HCT116 (cell line): ENCODE measurements at regions not wholly inside any gene's neighbourhood (a gene's known extent, or its start where the extent isn't known, plus 50 kb on each side); places are given as distances from the start of the nearest gene placed in this dataset.
"Not testable (repeated sequence)": the region's sequence is repeated elsewhere in the genome, so short reads cannot be mapped to it uniquely, and the experiment has no call there.

Source experiments
- ATAC-seq: fragments of 200-7000 bp; cut with Tn5 transposase; 2 replicates; pipeline ENCODE4 v1.9.1; 2020; ENCODE audit warnings: mild to moderate bottlenecking, moderate library complexity
- BruUV-seq: library from RNA; stranded (reverse); fragments of 400-500 nt; replicated peaks from 2 replicates; lab custom pipeline; 2021; lab: Mats Ljungman, UMichigan
- CTCF ChIA-PET: fragments of 300-600 bp; sonication (Branson Sonifier 250); formaldehyde crosslinking; loops from one replicate; lab custom pipeline; 2021; ENCODE audit warnings: antibody characterized with exemption; lab: Charles Lee
- POLR2A ChIA-PET: fragments of 300-600, 350-600 bp; sonication (Branson Sonifier 250); formaldehyde crosslinking; loops from one replicate; lab custom pipeline; 2021; ENCODE audit warnings: antibody characterized with exemption; lab: Charles Lee
- RAD21 ChIA-PET, 2 experiments: fragments of 300-600 bp; sonication (Branson Sonifier 250); formaldehyde crosslinking; loops; one replicate each; lab custom pipeline; 2023; ENCODE audit warnings: low total read pairs in 2 of 2; ENCODE audit not compliant: uncharacterized antibody in 2 of 2, unreplicated experiment in 2 of 2, low non-redundant PET in 1 of 2; lab: Charles Lee
- DNase-seq: peaks from one replicate; pipeline ENCODE4 v3.0.0-alpha.2; 2010; ENCODE audit warnings: low read depth, low spot score
- H2AFZ ChIP-seq: fragments of 200-600 bp; shearing (Covaris generic), sonication (generic); 2 replicates; pipeline ENCODE4 v1.6.1; 2017; ENCODE audit warnings: low read depth, mixed run types, mixed read lengths, antibody characterized with exemption, low read length; ENCODE audit not compliant: poor library complexity, severe bottlenecking
- H3K27ac ChIP-seq: 2 replicates; pipeline ENCODE4 v1.5.1; 2012; ENCODE audit warnings: low read depth, low read length
- H3K27me3 ChIP-seq: fragments of 200-600 bp; sonication (generic); 2 replicates; pipeline ENCODE4 v1.6.1; 2016; ENCODE audit warnings: mixed run types, low read length, mixed read lengths; ENCODE audit not compliant: insufficient read depth
- H3K36me3 ChIP-seq, 2 experiments: fragments of 200-500 bp in 1 of 2; fragments of 200-600 bp in 1 of 2; sonication (Bioruptor generic) in 1 of 2; sonication (generic) in 1 of 2; 2 replicates each; pipeline versions ENCODE4 v1.5.1 to v1.6.1; 2014 to 2016; ENCODE audit warnings: low read length in 2 of 2, inconsistent platforms in 1 of 2, mixed read lengths in 1 of 2, mixed run types in 1 of 2; ENCODE audit not compliant: insufficient read depth in 2 of 2, control insufficient read depth in 1 of 2
- H3K4me1 ChIP-seq, 2 experiments: fragments of 200-600 bp in 1 of 2; sonication (generic) in 1 of 2; 2 replicates each; pipeline versions ENCODE4 v1.5.1 to v1.6.1; 2012 to 2017; ENCODE audit warnings: low read length in 2 of 2, inconsistent platforms in 1 of 2, mild to moderate bottlenecking in 1 of 2, mixed read lengths in 1 of 2, mixed run types in 1 of 2, moderate library complexity in 1 of 2; ENCODE audit not compliant: insufficient read depth in 2 of 2, control insufficient read depth in 1 of 2
- H3K4me2 ChIP-seq: fragments of 200-600 bp; sonication (generic); 2 replicates; pipeline ENCODE4 v1.6.1; 2017; ENCODE audit warnings: mixed run types, low read length, mixed read lengths
- H3K4me3 ChIP-seq, 2 experiments: fragments of 200-600 bp in 1 of 2; sonication (generic) in 1 of 2; replicated peaks in 1 of 2; 2 replicates each; pipeline ENCODE4 v1.5.1; 2011 to 2016; ENCODE audit warnings: low read length in 2 of 2, control low read depth in 1 of 2, low read depth in 1 of 2, mild to moderate bottlenecking in 1 of 2, mixed read lengths in 1 of 2, mixed run types in 1 of 2
- H3K79me2 ChIP-seq: fragments of 200-600 bp; sonication (generic); 2 replicates; pipeline ENCODE4 v1.6.1; 2017; ENCODE audit warnings: mild to moderate bottlenecking, mixed run types, low read length, moderate library complexity, mixed read lengths; ENCODE audit not compliant: insufficient read depth
- H3K9ac ChIP-seq: fragments of 200-600 bp; sonication (generic); 2 replicates; pipeline ENCODE4 v1.6.1; 2016; ENCODE audit warnings: low read length, mixed read lengths
- H3K9me2 ChIP-seq: fragments of 200-600 bp; sonication (generic), shearing (Covaris generic); 2 replicates; pipeline ENCODE4 v1.6.1; 2017; ENCODE audit warnings: mixed run types, mild to moderate bottlenecking, moderate library complexity; ENCODE audit not compliant: insufficient read depth
- H3K9me3 ChIP-seq, 2 experiments: fragments of 200-500 bp in 1 of 2; fragments of 200-600 bp in 1 of 2; sonication (Bioruptor generic) in 1 of 2; sonication (generic) in 1 of 2; 2 replicates each; pipeline ENCODE4 v1.6.1; 2014 to 2017; ENCODE audit warnings: low read length in 2 of 2, mixed read lengths in 2 of 2, inconsistent platforms in 1 of 2, low read depth in 1 of 2, mild to moderate bottlenecking in 1 of 2, mixed run types in 1 of 2, moderate library complexity in 1 of 2; ENCODE audit not compliant: control insufficient read depth in 1 of 2, insufficient read depth in 1 of 2
- H4K20me1 ChIP-seq: fragments of 200-600 bp; sonication (generic), shearing (Covaris generic); 2 replicates; pipeline ENCODE4 v1.6.1; 2017; ENCODE audit warnings: mixed run types, mild to moderate bottlenecking, moderate library complexity; ENCODE audit not compliant: insufficient read depth
- intact Hi-C: fragments of 100-400 bp; cut with micrococcal nuclease; formaldehyde crosslinking; loops from 2 replicates; pipeline ENCODE4 v1.10.0; 2022

- H3K9ac ChIP-seq, H3K27me3 ChIP-seq, H3K4me1 ChIP-seq, H3K4me3 ChIP-seq, RAD21 ChIA-PET, intact Hi-C loops, H3K27ac ChIP-seq, H4K20me1 ChIP-seq, H3K9me3 ChIP-seq, H3K4me2 ChIP-seq, H3K9me2 ChIP-seq, CTCF ChIA-PET, H3K79me2 ChIP-seq, POLR2A ChIA-PET, H2AFZ ChIP-seq, ATAC-seq, DNase-seq, H3K36me3 ChIP-seq, BruUV-seq: not testable (repeated sequence)
These were observed 2745.9 kb upstream of the TPTE start for GRCh38 chr21:7775327-7775984.

DNA sequence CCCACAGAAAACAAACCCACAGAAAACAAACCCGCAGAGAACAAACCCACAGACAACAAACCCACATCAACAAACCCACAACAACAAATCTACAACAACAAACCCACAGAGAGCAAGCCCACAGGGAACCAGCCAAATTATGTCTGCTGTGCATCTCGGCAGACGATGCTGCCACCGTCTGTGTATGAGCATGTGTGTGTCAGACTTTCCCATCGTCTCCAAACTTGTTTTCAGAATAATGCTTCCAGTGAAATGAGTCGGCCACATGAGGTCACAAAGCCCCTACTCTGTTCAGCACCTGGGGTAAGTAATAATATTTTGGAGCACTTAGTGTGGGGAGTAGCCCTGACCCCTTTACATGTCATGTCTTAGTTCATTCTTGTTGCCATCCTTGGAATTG, 2745.3 kb upstream of the TPTE start:
- H2AFZ ChIP-seq, H3K4me2 ChIP-seq, H3K4me3 ChIP-seq, CTCF ChIA-PET, H3K9ac ChIP-seq, RAD21 ChIA-PET, POLR2A ChIA-PET, BruUV-seq, H3K9me3 ChIP-seq, intact Hi-C loops, H3K27ac ChIP-seq, DNase-seq, H3K79me2 ChIP-seq, H3K27me3 ChIP-seq, ATAC-seq, H3K4me1 ChIP-seq, H3K9me2 ChIP-seq, H4K20me1 ChIP-seq, H3K36me3 ChIP-seq: not testable (repeated sequence)

- intact Hi-C loops, RAD21 ChIA-PET, BruUV-seq, ATAC-seq, H4K20me1 ChIP-seq, H3K9me2 ChIP-seq, CTCF ChIA-PET, H3K79me2 ChIP-seq, H3K36me3 ChIP-seq, DNase-seq, H3K9me3 ChIP-seq, POLR2A ChIA-PET, H3K4me1 ChIP-seq, H2AFZ ChIP-seq, H3K27ac ChIP-seq, H3K9ac ChIP-seq, H3K4me3 ChIP-seq, H3K4me2 ChIP-seq, H3K27me3 ChIP-seq: not testable (repeated sequence)
These were observed 2744.8 kb upstream of the TPTE start for GRCh38 chr21:7776622-7777021.

DNA sequence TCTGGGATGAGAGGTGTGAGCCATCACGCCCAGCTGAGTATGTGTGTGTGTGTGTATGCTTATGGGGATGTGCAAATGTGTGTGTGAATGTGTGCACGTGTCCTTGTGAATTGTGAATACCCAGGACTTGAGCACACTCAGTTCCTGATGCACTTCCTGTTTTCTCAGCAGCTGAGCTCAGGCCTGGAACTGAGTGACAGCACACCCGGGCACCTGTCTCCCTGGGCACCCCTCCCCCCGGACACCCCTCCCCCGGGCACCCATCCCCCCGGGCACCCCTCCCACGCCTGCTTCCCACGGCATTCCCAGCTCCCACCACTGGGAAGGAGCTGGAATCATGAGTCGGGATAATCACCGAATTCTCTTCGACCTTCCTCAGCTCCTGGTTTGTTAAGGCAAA, 2744.1 kb upstream of the TPTE start:
- DNase-seq, H2AFZ ChIP-seq, H3K27me3 ChIP-seq, H3K9me3 ChIP-seq, H3K4me3 ChIP-seq, BruUV-seq, H3K4me2 ChIP-seq, ATAC-seq, intact Hi-C loops, H3K9ac ChIP-seq, H3K79me2 ChIP-seq, POLR2A ChIA-PET, RAD21 ChIA-PET, H3K27ac ChIP-seq, H4K20me1 ChIP-seq, H3K4me1 ChIP-seq, H3K9me2 ChIP-seq, H3K36me3 ChIP-seq, CTCF ChIA-PET: not testable (repeated sequence)
